ENCODE measurements at regions not wholly inside any gene's neighbourhood (a gene's known extent, or its start where the extent isn't known, plus 50 kb on each side); places are given as distances from the start of the nearest gene placed in this dataset.

- no peak for DNase-seq (ENCODE audit: extremely low spot score in 2 of 2)
- H3K4me3 ChIP-seq = no peak overlapping the region
- intact Hi-C loops (cut with DNase I) = no loop called here
- H3K4me1 ChIP-seq = peaks cover 9% of the 10 kb centered on the region
- H3K27me3 ChIP-seq = no peaks in the 10 kb centered on the region
- no peaks in the 10 kb centered on the region for H3K36me3 ChIP-seq
- H3K27ac ChIP-seq = no peak overlapping the region
- no peak for TF ChIP-seq CTCF (IDR thresholded peaks at IDR 0.05)
- no peak for TF ChIP-seq POLR2AphosphoS5 (IDR thresholded peaks at IDR 0.05; ENCODE audit: insufficient read depth in 1 of 2, low read depth in 1 of 2)
- no peak for TF ChIP-seq POLR2A (IDR thresholded peaks at IDR 0.05)
- H3K9me3 ChIP-seq = no peaks in the 10 kb centered on the region
Measured at GRCh38 chr9:87193151-87193550, 245.8 kb upstream of the GAS1 start.

GRCh38 chr9:87193925-87194868 lies 246.9 kb upstream of the GAS1 start:
- TF ChIP-seq POLR2AphosphoS5 (IDR thresholded peaks at IDR 0.05; ENCODE audit: insufficient read depth in 1 of 2, low read depth in 1 of 2) (no peak), CTCF (IDR thresholded peaks at IDR 0.05) (peak in 1 of 3 experiments; percentile 16), POLR2A (IDR thresholded peaks at IDR 0.05) (no peak)
- Histone ChIP-seq H3K36me3 (no peaks in the 10 kb centered on the region), H3K9me3 (no peaks in the 10 kb centered on the region), H3K27me3 (no peaks in the 10 kb centered on the region), H3K27ac (peak overlapping the region; percentile 34), H3K4me1 (peaks cover 9% of the 10 kb centered on the region), H3K4me3 (no peak overlapping the region)
- DNase-seq (ENCODE audit: extremely low spot score in 2 of 2) = no peak
- intact Hi-C loops (cut with DNase I) = no loop called here

GRCh38 chr9:87195306-87195705 lies 248.0 kb upstream of the GAS1 start:
- TF ChIP-seq POLR2A (IDR thresholded peaks at IDR 0.05) (no peak), CTCF (IDR thresholded peaks at IDR 0.05) (no peak), POLR2AphosphoS5 (IDR thresholded peaks at IDR 0.05; ENCODE audit: insufficient read depth in 1 of 2, low read depth in 1 of 2) (no peak)
- Histone ChIP-seq H3K4me1 (peaks cover 9% of the 10 kb centered on the region), H3K9me3 (no peaks in the 10 kb centered on the region), H3K4me3 (no peak overlapping the region), H3K27ac (no peak overlapping the region), H3K27me3 (no peaks in the 10 kb centered on the region), H3K36me3 (no peaks in the 10 kb centered on the region)
- DNase-seq (ENCODE audit: extremely low spot score in 2 of 2) = no peak
- intact Hi-C loops (cut with DNase I) = loop anchor here (5.0 kb wide), 1 partner anchor 48 kb away; no protein-coding TSS in a partner anchor

- no peaks in the 10 kb centered on the region for H3K9me3 ChIP-seq
- no peaks in the 10 kb centered on the region for H3K27me3 ChIP-seq
- no peak overlapping the region for H3K4me3 ChIP-seq
- peaks cover 9% of the 10 kb centered on the region for H3K4me1 ChIP-seq
- TF ChIP-seq CTCF (IDR thresholded peaks at IDR 0.05) (no peak), POLR2A (IDR thresholded peaks at IDR 0.05) (no peak), POLR2AphosphoS5 (IDR thresholded peaks at IDR 0.05; ENCODE audit: insufficient read depth in 1 of 2, low read depth in 1 of 2) (no peak)
- H3K27ac ChIP-seq = no peak overlapping the region
- no peaks in the 10 kb centered on the region for H3K36me3 ChIP-seq
- intact Hi-C loops (cut with DNase I) = loop anchor here (5.0 kb wide), 1 partner anchor 50 kb away; no protein-coding TSS in a partner anchor
- DNase-seq (ENCODE audit: extremely low spot score in 2 of 2) = no peak
Measured at GRCh38 chr9:87197349-87198130, 250.2 kb upstream of the GAS1 start.

Data from vagina (tissue), 2 donors.